NCI-H82 (cell line): ENCODE measurements at regions not wholly inside any gene's neighbourhood (a gene's known extent, or its start where the extent isn't known, plus 50 kb on each side); places are given as distances from the start of the nearest gene placed in this dataset.

Experiments
- DNase-seq: peaks from one replicate; lab custom pipeline; 2025; lab: John Stamatoyannopoulos, UW

GRCh38 chr10:109475711-109476421 is 447.4 kb downstream of the XPNPEP1 start:
- peak; percentile 75 for DNase-seq

- peak; percentile 45 for DNase-seq
Observed at GRCh38 chr10:109474812-109475211, 448.5 kb downstream of the XPNPEP1 start.

- DNase-seq = peak; percentile 89
Observed at GRCh38 chr10:109474261-109474660, 449.1 kb downstream of the XPNPEP1 start.

- no peak for DNase-seq
Observed at GRCh38 chr10:109467551-109467950, 455.8 kb downstream of the XPNPEP1 start.

- DNase-seq = no peak
Observed at GRCh38 chr10:109464949-109465348, 458.4 kb downstream of the XPNPEP1 start.

GRCh38 chr10:109457302-109457638 is 466.0 kb downstream of the XPNPEP1 start:
- no peak for DNase-seq

GRCh38 chr10:109456566-109457301 is 466.6 kb downstream of the XPNPEP1 start:
- no peak for DNase-seq

GRCh38 chr10:109454691-109455090 is 468.6 kb downstream of the XPNPEP1 start:
- no peak for DNase-seq

GRCh38 chr10:109451879-109452278 is 471.4 kb downstream of the XPNPEP1 start:
- no peak for DNase-seq

GRCh38 chr10:109450702-109451101 is 472.6 kb downstream of the XPNPEP1 start:
- DNase-seq = peak; percentile 97

GRCh38 chr10:109433434-109433833 is 489.9 kb downstream of the XPNPEP1 start:
- no peak for DNase-seq

GRCh38 chr10:109432281-109432680 is 491.0 kb downstream of the XPNPEP1 start:
- no peak for DNase-seq

- no peak for DNase-seq
Observed at GRCh38 chr10:109430799-109431198, 492.5 kb downstream of the XPNPEP1 start.

GRCh38 chr10:109430043-109430760 is 493.1 kb downstream of the XPNPEP1 start:
- no peak for DNase-seq

GRCh38 chr10:109428775-109429491 is 494.4 kb downstream of the XPNPEP1 start:
- peak; percentile 9 for DNase-seq

- DNase-seq = no peak
Observed at GRCh38 chr10:109427411-109427810, 495.9 kb downstream of the XPNPEP1 start.

- no peak for DNase-seq
Observed at GRCh38 chr10:109426987-109427386, 496.3 kb downstream of the XPNPEP1 start.

- no peak for DNase-seq
Observed at GRCh38 chr10:109418795-109419194, 504.5 kb downstream of the XPNPEP1 start.

GRCh38 chr10:109417803-109418202 is 505.5 kb downstream of the XPNPEP1 start:
- no peak for DNase-seq

GRCh38 chr10:109412353-109412752 is 511.0 kb downstream of the XPNPEP1 start:
- DNase-seq = no peak

GRCh38 chr10:109411917-109412316 is 511.4 kb downstream of the XPNPEP1 start:
- peak; percentile 4 for DNase-seq

GRCh38 chr10:109405338-109405737 is 518.0 kb downstream of the XPNPEP1 start:
- no peak for DNase-seq
